ENCODE measurements at regions not wholly inside any gene's neighbourhood (a gene's known extent, or its start where the extent isn't known, plus 50 kb on each side); places are given as distances from the start of the nearest gene placed in this dataset.

DNA sequence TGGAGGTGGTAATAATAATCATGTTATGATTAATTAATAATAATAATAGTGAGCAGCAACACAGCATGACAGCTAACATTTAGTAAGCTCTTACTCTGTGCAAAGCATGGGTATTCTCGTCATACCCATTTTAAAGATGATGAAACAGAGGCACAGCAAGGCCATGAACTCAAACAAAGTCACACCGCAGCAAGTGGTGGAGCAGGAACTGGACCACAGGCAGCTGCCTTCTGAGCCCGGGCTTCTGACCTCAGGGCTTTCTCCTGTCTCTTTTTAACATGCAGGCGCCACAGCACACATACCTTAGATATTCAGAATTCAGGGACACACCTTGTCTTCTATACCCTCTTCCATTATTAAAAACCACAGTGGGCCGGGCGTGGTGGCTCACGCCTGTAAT lies 50.7 kb upstream of the SPATA12 start:
- TF ChIP-seq EZH2phosphoT487 (IDR thresholded peaks at IDR 0.05; ENCODE audit: borderline replicate concordance) (no peak), CTCF (conservative IDR thresholded peaks at IDR 0.05; ENCODE audit: low read length) (no peak)
- no peaks in the 10 kb centered on the region for H3F3A ChIP-seq (ENCODE audit: low read depth)
- H3K4me1 ChIP-seq (ENCODE audit: insufficient read depth, low read length, poor library complexity, severe bottlenecking): no peaks in the 10 kb centered on the region
- no peaks in the 10 kb centered on the region for H3K79me2 ChIP-seq (ENCODE audit: insufficient read depth, low read length)
- no peaks in the 10 kb centered on the region for H3K9me2 ChIP-seq (replicated peaks; ENCODE audit: low read depth, low read length)
- H3K9me3 ChIP-seq (ENCODE audit: insufficient read depth, low read depth, low read length): no peaks in the 10 kb centered on the region
- no peaks in the 10 kb centered on the region for H3K27me3 ChIP-seq (ENCODE audit: insufficient read depth, low read length, poor library complexity, severe bottlenecking)
- no peak overlapping the region for H2AFZ ChIP-seq (ENCODE audit: low read length)
- no peaks in the 10 kb centered on the region for H4K20me1 ChIP-seq (ENCODE audit: insufficient read depth, low read length, poor library complexity, severe bottlenecking)
- no peak overlapping the region for H3K4me3 ChIP-seq (ENCODE audit: low read length, poor library complexity, severe bottlenecking)
- no peak overlapping the region for H3K9ac ChIP-seq (ENCODE audit: low read depth, low read length, poor library complexity, severe bottlenecking)
- no peaks in the 10 kb centered on the region for H3K36me3 ChIP-seq (ENCODE audit: insufficient read depth, low read length)
- H3K4me2 ChIP-seq (ENCODE audit: low read depth, low read length, poor library complexity, severe bottlenecking): no peak overlapping the region

- Histone ChIP-seq H2AFZ (ENCODE audit: low read length) (no peak overlapping the region), H3K4me2 (ENCODE audit: low read depth, low read length, poor library complexity, severe bottlenecking) (no peak overlapping the region), H3K4me3 (ENCODE audit: low read length, poor library complexity, severe bottlenecking) (no peak overlapping the region), H3K27me3 (ENCODE audit: insufficient read depth, low read length, poor library complexity, severe bottlenecking) (no peaks in the 10 kb centered on the region), H3F3A (ENCODE audit: low read depth) (no peaks in the 10 kb centered on the region), H3K4me1 (ENCODE audit: insufficient read depth, low read length, poor library complexity, severe bottlenecking) (no peaks in the 10 kb centered on the region), H4K20me1 (ENCODE audit: insufficient read depth, low read length, poor library complexity, severe bottlenecking) (no peaks in the 10 kb centered on the region), H3K9me2 (replicated peaks; ENCODE audit: low read depth, low read length) (no peaks in the 10 kb centered on the region), H3K36me3 (ENCODE audit: insufficient read depth, low read length) (no peaks in the 10 kb centered on the region), H3K79me2 (ENCODE audit: insufficient read depth, low read length) (no peaks in the 10 kb centered on the region), H3K9me3 (ENCODE audit: insufficient read depth, low read depth, low read length) (no peaks in the 10 kb centered on the region), H3K9ac (ENCODE audit: low read depth, low read length, poor library complexity, severe bottlenecking) (no peak overlapping the region)
- TF ChIP-seq CTCF (conservative IDR thresholded peaks at IDR 0.05; ENCODE audit: low read length): no peak
- TF ChIP-seq EZH2phosphoT487 (IDR thresholded peaks at IDR 0.05; ENCODE audit: borderline replicate concordance): no peak
Measured at GRCh38 chr3:57009367-57009766, 51.1 kb upstream of the SPATA12 start.

- TF ChIP-seq EZH2phosphoT487 (IDR thresholded peaks at IDR 0.05; ENCODE audit: borderline replicate concordance) (no peak), CTCF (conservative IDR thresholded peaks at IDR 0.05; ENCODE audit: low read length) (no peak)
- Histone ChIP-seq H3K9ac (ENCODE audit: low read depth, low read length, poor library complexity, severe bottlenecking) (no peak overlapping the region), H3K4me3 (ENCODE audit: low read length, poor library complexity, severe bottlenecking) (no peak overlapping the region), H3K79me2 (ENCODE audit: insufficient read depth, low read length) (no peaks in the 10 kb centered on the region), H3K36me3 (ENCODE audit: insufficient read depth, low read length) (no peaks in the 10 kb centered on the region), H3K9me3 (ENCODE audit: insufficient read depth, low read depth, low read length) (no peaks in the 10 kb centered on the region), H3F3A (ENCODE audit: low read depth) (no peaks in the 10 kb centered on the region), H3K9me2 (replicated peaks; ENCODE audit: low read depth, low read length) (no peaks in the 10 kb centered on the region), H3K4me1 (ENCODE audit: insufficient read depth, low read length, poor library complexity, severe bottlenecking) (no peaks in the 10 kb centered on the region), H3K27me3 (ENCODE audit: insufficient read depth, low read length, poor library complexity, severe bottlenecking) (no peaks in the 10 kb centered on the region), H3K4me2 (ENCODE audit: low read depth, low read length, poor library complexity, severe bottlenecking) (no peak overlapping the region), H2AFZ (ENCODE audit: low read length) (no peak overlapping the region; the same call in 1 of the 2 replicates), H4K20me1 (ENCODE audit: insufficient read depth, low read length, poor library complexity, severe bottlenecking) (no peaks in the 10 kb centered on the region)
Measured at GRCh38 chr3:57007521-57008460, 52.7 kb upstream of the SPATA12 start.
